DOHH2 (cell line): ENCODE measurements at regions not wholly inside any gene's neighbourhood (a gene's known extent, or its start where the extent isn't known, plus 50 kb on each side); places are given as distances from the start of the nearest gene placed in this dataset.

ENCODE experiments used
- H3F3A ChIP-seq: fragments of 200-600 bp; sonication (generic), shearing (Covaris generic); 2 replicates; pipeline ENCODE4 v1.6.0; 2016; ENCODE audit warnings: antibody characterized with exemption, mild to moderate bottlenecking; ENCODE audit not compliant: control insufficient read depth, insufficient read depth
- H3K27ac ChIP-seq: fragments of 200-600 bp; sonication (generic); 2 replicates; pipeline ENCODE4 v1.5.1; 2014; ENCODE audit warnings: low read depth, mild to moderate bottlenecking, low read length, moderate library complexity
- H3K27me3 ChIP-seq: fragments of 200-600 bp; sonication (generic); 2 replicates; pipeline ENCODE4 v1.6.1; 2014; ENCODE audit warnings: mild to moderate bottlenecking, low read length, mixed read lengths; ENCODE audit not compliant: control insufficient read depth
- H3K36me3 ChIP-seq: fragments of 200-600 bp; sonication (generic); 2 replicates; pipeline ENCODE4 v1.6.1; 2014; ENCODE audit warnings: mild to moderate bottlenecking, low read length, moderate library complexity, mixed read lengths; ENCODE audit not compliant: control insufficient read depth
- H3K4me1 ChIP-seq: fragments of 200-600 bp; sonication (generic); 2 replicates; pipeline ENCODE4 v1.6.1; 2014; ENCODE audit warnings: mild to moderate bottlenecking, low read length, mixed read lengths; ENCODE audit not compliant: control insufficient read depth
- H3K4me2 ChIP-seq: fragments of 200-600 bp; sonication (generic); 2 replicates; pipeline ENCODE4 v1.6.0; 2014; ENCODE audit warnings: mild to moderate bottlenecking, low read length, moderate library complexity
- H3K4me3 ChIP-seq: fragments of 200-600 bp; sonication (generic); 2 replicates; pipeline ENCODE4 v1.5.1; 2014; ENCODE audit warnings: mild to moderate bottlenecking, low read length, mixed read lengths
- H3K79me2 ChIP-seq: fragments of 200-600 bp; sonication (generic); 2 replicates; pipeline ENCODE4 v1.6.1; 2014; ENCODE audit warnings: mild to moderate bottlenecking, low read length, mixed read lengths; ENCODE audit not compliant: control insufficient read depth
- H3K9me2 ChIP-seq: fragments of 200-600 bp; sonication (generic); replicated peaks from 2 replicates; pipeline ENCODE4 v1.6.1; 2014; ENCODE audit warnings: mild to moderate bottlenecking, low read length, mixed read lengths; ENCODE audit not compliant: control insufficient read depth
- H3K9me3 ChIP-seq: fragments of 200-600 bp; sonication (generic); 2 replicates; pipeline ENCODE4 v1.6.1; 2014; ENCODE audit warnings: antibody characterized with exemption, low read length, mixed read lengths; ENCODE audit not compliant: control insufficient read depth, insufficient read depth
- H4K20me1 ChIP-seq: fragments of 200-600 bp; sonication (generic); 2 replicates; pipeline ENCODE4 v1.6.0; 2014; ENCODE audit warnings: low read depth, mild to moderate bottlenecking, antibody characterized with exemption, low read length, moderate library complexity; ENCODE audit not compliant: control insufficient read depth, insufficient read depth
- CTCF ChIP-seq: fragments of 200-600 bp; sonication (generic); IDR thresholded peaks from one replicate; pipeline ENCODE4 v1.5.1; 2014; ENCODE audit warnings: antibody characterized with exemption, mild to moderate bottlenecking, low read depth, low read length; ENCODE audit not compliant: poor library complexity, severe bottlenecking
- EZH2phosphoT487 ChIP-seq: fragments of 200-600 bp; sonication (generic); IDR thresholded peaks from 2 replicates; pipeline ENCODE4 v1.6.1; 2017; ENCODE audit warnings: borderline replicate concordance, mild to moderate bottlenecking, antibody characterized with exemption, low read length, moderate library complexity, mixed read lengths

- no peaks in the 10 kb centered on the region for H4K20me1 ChIP-seq
- no peak overlapping the region for H3K4me2 ChIP-seq
- no peaks in the 10 kb centered on the region for H3K79me2 ChIP-seq
- H3K9me3 ChIP-seq = no peaks in the 10 kb centered on the region
- H3K27ac ChIP-seq = no peak overlapping the region
- no peaks in the 10 kb centered on the region for H3F3A ChIP-seq
- H3K27me3 ChIP-seq = no peaks in the 10 kb centered on the region
- no peaks in the 10 kb centered on the region for H3K36me3 ChIP-seq
- no peaks in the 10 kb centered on the region for H3K9me2 ChIP-seq
- no peak overlapping the region for H3K4me3 ChIP-seq
- TF ChIP-seq EZH2phosphoT487 (no peak), CTCF (no peak)
- no peaks in the 10 kb centered on the region for H3K4me1 ChIP-seq
Observed at GRCh38 chr1:214747050-214747635, 144.1 kb downstream of the CENPF start.

- Histone ChIP-seq H3K4me2 (no peak overlapping the region), H3K9me3 (peaks cover 9% of the 10 kb centered on the region; the same call in 1 of the 2 replicates)
- no peak for TF ChIP-seq CTCF
- no peak for TF ChIP-seq EZH2phosphoT487
Observed at GRCh38 chr1:214753236-214753852, 150.3 kb downstream of the CENPF start.

GRCh38 chr1:214761030-214761429, 158.0 kb downstream of the CENPF start:
- H3K9me3 ChIP-seq = peaks cover 9% of the 10 kb centered on the region; the same call in 1 of the 2 replicates
- no peak overlapping the region for H3K4me3 ChIP-seq
- H3K9me2 ChIP-seq = no peaks in the 10 kb centered on the region
- H3F3A ChIP-seq = no peaks in the 10 kb centered on the region
- no peak for TF ChIP-seq EZH2phosphoT487
- no peak for TF ChIP-seq CTCF
- no peaks in the 10 kb centered on the region for H3K79me2 ChIP-seq
- no peaks in the 10 kb centered on the region for H3K27me3 ChIP-seq
- no peak overlapping the region for H3K27ac ChIP-seq
- no peaks in the 10 kb centered on the region for H4K20me1 ChIP-seq
- no peaks in the 10 kb centered on the region for H3K4me1 ChIP-seq
- no peak overlapping the region for H3K4me2 ChIP-seq
- no peaks in the 10 kb centered on the region for H3K36me3 ChIP-seq

More at GRCh38 chr1:214753236-214753852, 150.3 kb downstream of the CENPF start:
- Histone ChIP-seq H3K36me3 (no peaks in the 10 kb centered on the region), H3K9me2 (no peaks in the 10 kb centered on the region), H3K4me3 (no peak overlapping the region), H3K27me3 (no peaks in the 10 kb centered on the region), H4K20me1 (no peaks in the 10 kb centered on the region), H3K4me1 (no peaks in the 10 kb centered on the region), H3K79me2 (no peaks in the 10 kb centered on the region), H3K27ac (no peak overlapping the region), H3F3A (no peaks in the 10 kb centered on the region)
